Astrocyte of the spinal cord (primary cell): ENCODE measurements at regions not wholly inside any gene's neighbourhood (a gene's known extent, or its start where the extent isn't known, plus 50 kb on each side); places are given as distances from the start of the nearest gene placed in this dataset.

ENCODE experiments used
- DNase-seq: peaks from one replicate; pipeline ENCODE4 v3.0.0; 2011; ENCODE audit warnings: low read depth, low spot score
- H3K4me3 ChIP-seq: 2 replicates; pipeline ENCODE4 v1.5.1; 2011; ENCODE audit warnings: low read depth, mild to moderate bottlenecking, low read length, moderate library complexity
- in situ Hi-C: cut with HindIII; loops from 2 replicates; pipeline ENCODE4 v1.10.0; 2017; ENCODE audit warnings: low sequenced_read_pairs
- TF ChIP-seq, protein P1 (sequence below): IDR thresholded peaks from 2 replicates; pipeline ENCODE4 v1.5.1; 2012; ENCODE audit warnings: low read depth, mild to moderate bottlenecking, low read length, inconsistent platforms

DNA sequence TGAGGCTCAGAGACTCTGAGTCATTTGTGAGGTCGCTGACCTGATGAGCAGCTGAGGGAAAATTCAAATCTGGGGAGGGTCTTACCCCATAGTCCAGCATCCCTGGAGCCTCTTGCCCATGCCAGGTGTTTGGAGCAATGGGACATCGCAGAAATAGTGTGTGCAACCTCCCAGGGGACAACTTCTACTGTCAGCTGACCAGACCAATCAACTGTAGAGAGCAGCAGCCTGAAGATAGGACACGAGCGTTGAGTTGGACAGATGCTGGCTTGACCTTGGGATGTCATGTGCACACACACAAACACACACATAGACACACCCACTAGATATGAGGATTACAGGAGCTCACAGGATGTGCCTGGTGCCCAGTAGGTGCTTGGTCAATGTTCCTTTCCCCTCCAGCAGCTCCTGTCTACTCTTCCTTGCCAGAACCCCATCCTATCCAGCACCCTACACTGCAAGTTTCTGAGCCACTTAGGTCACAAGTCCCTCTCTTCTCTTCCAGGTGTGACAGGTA lies 59.1 kb upstream of the MPEG1 start:
- no peak overlapping the region for H3K4me3 ChIP-seq
- TF ChIP-seq, protein P1, sequence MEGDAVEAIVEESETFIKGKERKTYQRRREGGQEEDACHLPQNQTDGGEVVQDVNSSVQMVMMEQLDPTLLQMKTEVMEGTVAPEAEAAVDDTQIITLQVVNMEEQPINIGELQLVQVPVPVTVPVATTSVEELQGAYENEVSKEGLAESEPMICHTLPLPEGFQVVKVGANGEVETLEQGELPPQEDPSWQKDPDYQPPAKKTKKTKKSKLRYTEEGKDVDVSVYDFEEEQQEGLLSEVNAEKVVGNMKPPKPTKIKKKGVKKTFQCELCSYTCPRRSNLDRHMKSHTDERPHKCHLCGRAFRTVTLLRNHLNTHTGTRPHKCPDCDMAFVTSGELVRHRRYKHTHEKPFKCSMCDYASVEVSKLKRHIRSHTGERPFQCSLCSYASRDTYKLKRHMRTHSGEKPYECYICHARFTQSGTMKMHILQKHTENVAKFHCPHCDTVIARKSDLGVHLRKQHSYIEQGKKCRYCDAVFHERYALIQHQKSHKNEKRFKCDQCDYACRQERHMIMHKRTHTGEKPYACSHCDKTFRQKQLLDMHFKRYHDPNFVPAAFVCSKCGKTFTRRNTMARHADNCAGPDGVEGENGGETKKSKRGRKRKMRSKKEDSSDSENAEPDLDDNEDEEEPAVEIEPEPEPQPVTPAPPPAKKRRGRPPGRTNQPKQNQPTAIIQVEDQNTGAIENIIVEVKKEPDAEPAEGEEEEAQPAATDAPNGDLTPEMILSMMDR: no peak
- DNase-seq: no peak
- in situ Hi-C loops: no loop called here

DNA sequence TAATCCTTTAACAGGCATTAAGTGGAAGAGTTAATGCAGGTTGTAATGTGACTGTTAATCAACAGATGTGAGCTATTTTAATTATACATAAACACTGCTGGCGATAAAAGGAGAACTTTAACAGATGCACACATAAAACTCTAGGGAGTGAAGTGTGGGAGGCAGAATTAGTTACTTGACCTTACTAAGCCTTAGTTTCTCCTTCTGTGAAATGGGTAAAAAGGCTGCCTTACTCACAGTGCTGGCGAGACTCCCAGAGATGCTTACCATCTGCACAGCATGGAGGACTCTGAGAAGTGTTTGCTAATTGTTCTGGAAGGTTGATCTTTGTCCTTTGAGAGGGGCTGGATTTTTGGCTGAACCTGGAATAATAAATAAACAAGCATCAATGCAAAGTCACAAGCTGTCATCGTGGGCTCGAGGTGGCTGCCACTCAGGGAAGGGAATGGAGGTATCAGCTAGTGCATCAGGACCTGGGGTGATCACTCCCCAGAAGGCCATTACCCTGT lies 58.6 kb upstream of the MPEG1 start:
- in situ Hi-C loops: no loop called here
- TF ChIP-seq, protein P1: no peak
- H3K4me3 ChIP-seq: no peak overlapping the region
- no peak for DNase-seq

DNA sequence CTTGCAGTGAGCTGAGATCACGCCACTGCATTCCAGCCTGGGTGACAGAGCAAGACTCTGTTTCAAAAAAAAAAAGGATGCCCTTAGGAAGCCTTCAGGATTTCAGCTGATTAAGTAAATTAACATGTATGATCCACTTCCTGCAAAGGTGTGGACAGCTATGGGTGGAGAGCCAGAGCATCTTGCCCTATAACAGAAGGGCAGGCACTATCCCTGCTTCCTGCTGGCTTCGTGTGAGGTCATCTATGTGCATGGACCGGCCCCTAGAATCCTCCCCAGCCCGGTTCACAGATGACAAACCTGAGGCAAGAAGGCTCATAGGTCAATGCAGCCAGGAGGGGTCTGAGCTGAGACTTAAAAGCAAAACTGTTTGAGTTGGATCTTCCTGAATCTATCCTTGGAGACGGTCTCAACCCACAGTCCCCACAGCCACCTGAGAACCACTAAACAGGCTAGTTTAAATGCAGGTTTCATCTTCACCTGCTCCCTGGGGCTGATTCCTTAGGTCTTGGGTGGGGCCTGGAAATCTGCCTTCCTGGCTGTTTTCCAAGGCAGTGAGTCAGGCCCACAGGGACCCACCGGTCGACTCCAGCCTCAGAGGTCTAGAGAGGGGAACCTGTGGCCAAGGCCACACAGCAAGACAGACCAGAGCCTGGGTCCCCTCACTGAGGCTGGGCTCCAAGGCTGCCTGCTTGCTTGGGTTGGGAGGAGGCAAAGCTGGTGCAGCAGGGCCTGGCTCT lies 55.2 kb upstream of the MPEG1 start:
- H3K4me3 ChIP-seq: no peak overlapping the region
- TF ChIP-seq, protein P1: no peak
- in situ Hi-C loops: no loop called here
- DNase-seq: no peak

DNA sequence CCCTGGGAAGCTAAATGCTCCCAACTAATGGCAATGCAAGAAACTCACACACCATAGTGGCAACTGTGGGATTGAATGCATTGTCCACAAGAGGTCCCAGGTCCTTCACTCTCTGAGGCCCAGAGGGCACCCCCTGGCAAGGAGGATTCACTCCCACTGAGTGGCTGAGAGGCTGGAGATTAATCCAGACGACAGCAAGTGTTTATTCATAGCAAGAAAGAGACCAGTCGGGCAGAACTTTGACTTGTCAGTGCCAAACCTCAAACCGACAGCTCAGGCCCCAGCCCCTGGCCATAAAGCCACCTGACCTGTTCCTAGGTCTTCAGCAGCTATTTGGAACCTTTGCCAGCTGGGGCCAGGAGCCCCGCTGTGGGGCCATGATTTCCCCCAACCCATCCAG lies 54.5 kb upstream of the MPEG1 start:
- TF ChIP-seq, protein P1: no peak
- no peak for DNase-seq
- in situ Hi-C loops: no loop called here
- no peak overlapping the region for H3K4me3 ChIP-seq

DNA sequence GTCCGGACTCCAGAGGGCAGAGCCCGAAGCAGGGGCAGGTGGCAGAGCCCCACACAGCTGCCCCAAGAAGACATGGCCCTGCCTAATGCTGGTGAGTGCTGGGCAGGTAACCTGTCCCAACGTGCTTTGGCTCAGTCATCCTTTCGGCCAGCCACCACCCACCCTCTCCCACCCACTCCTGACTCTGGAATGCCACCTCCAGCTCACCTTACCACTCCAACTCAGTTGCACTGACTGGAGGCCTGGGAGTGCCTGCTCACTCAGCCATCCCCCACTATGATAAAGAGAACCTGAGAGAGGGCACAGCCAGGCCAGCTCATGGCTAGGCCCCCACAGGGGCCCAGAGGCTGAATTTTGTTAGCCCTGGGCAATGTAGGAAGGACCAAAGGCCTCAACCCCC lies 53.8 kb upstream of the MPEG1 start:
- in situ Hi-C loops: no loop called here

DNA sequence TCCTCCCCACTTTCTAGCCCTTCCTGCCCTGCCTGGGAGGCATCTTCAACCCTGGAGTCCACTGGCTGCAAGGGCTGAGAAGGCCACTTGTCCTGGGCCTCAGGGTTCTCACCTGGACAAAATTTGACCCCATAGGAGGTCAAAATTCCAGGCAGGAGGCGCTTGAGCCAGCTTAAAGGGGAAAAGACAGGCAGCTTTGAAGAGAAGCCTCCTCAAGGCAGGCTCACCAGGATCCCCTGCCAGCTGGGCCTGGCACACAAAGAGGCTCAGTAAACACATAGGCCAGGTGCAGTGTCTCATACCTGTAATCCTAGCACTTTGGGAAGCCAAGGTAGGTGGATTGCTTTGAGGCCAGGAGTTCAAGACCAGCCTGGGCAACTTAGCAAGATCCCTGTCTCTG lies 53.0 kb upstream of the MPEG1 start:
- DNase-seq: no peak
- in situ Hi-C loops: no loop called here
- H3K4me3 ChIP-seq: no peak overlapping the region
- TF ChIP-seq, protein P1: no peak

More for the DNA sequence above, 53.8 kb upstream of the MPEG1 start:
- H3K4me3 ChIP-seq: no peak overlapping the region
- TF ChIP-seq, protein P1: no peak
- DNase-seq: no peak
